ENCODE measurements at regions not wholly inside any gene's neighbourhood (a gene's known extent, or its start where the extent isn't known, plus 50 kb on each side); places are given as distances from the start of the nearest gene placed in this dataset.
A peak's percentile ranks its signal among the peaks of the same experiment; 100 is the strongest.
"Not testable (repeated sequence)": the region's sequence is repeated elsewhere in the genome, so short reads cannot be mapped to it uniquely, and the experiment has no call there.

DNA sequence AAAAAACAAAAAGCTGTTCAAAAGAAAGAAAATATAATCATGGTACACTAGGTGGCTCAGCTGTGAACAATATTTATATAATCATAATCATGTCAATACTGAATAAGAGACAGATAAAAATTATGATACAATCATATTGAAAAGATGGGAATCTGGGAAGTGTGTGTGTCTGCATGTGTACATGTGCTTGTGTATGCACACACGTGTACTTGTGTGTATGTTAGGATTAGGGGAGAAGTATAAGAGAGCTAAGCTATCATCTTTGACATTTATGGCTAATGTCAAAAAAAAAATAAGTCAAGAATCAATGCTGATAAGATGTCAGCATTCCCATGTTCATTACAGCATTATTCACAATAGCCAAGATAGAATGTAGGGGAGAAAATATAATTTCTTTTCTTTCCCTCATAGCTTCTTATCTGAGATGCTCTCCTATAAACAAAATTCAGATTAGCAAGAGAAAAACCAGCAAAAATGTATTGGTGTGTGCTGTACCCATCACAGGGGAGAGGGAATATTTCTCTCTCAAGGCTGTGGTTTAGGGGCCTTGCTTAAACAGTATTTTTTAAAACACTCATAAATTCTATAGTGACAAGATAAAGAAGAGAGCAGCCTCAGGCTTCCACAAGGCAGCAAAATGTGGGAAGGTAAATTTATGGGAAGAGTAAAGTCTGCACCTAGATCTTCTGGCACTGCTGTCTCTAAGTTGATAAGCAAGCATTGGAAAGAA is 63.4 kb upstream of the ITGA11 start:
- no peak for DNase-seq (ENCODE audit: low spot score)
- Mint-ChIP-seq H3K36me3 (ENCODE audit: low read depth) (no peaks in the 10 kb centered on the region), H3K4me3 (no peak overlapping the region), H3K27me3 (ENCODE audit: low read depth) (peaks cover 25% of the 10 kb centered on the region), H3K27ac (no peak overlapping the region), H3K4me1 (ENCODE audit: low read depth) (no peaks in the 10 kb centered on the region), H3K9me3 (no peaks in the 10 kb centered on the region)

DNA sequence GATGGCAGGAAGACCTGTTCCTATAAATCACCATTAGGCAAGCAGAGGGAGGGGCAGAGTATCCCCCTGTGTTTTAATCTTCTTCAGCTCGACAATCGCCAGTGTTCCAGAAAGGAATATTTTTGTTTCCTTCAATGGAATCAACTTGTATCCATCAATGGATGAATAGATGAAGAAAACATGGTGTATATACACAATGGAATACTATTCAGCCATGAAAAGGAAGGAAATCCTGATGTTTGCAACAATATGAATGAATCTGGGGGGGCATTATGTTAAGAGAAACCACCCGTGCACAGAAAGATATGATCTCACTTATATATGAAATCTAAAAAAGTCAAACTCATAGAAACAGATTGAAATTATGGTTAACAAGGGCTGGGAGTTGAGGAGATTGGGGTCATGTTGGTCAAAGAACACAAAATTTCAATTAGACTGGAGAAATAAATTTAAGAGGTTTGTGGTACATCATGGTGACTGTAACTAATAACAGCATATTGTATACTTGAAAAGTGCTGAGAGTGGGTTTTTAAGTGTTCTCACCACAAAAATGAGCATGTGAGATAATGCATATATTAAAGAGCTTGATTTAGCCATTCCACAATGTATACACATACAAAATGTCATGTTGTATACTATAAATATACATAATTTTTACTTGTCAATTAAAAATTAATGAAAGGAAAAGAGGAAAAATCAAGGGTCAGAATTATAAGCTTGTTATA is 64.2 kb upstream of the ITGA11 start:
- Mint-ChIP-seq H3K9me3 (no peaks in the 10 kb centered on the region), H3K4me3 (no peak overlapping the region), H3K27me3 (ENCODE audit: low read depth) (peaks cover 18% of the 10 kb centered on the region), H3K4me1 (ENCODE audit: low read depth) (no peaks in the 10 kb centered on the region), H3K36me3 (ENCODE audit: low read depth) (no peaks in the 10 kb centered on the region), H3K27ac (no peak overlapping the region)
- DNase-seq (ENCODE audit: low spot score), result no peak

DNA sequence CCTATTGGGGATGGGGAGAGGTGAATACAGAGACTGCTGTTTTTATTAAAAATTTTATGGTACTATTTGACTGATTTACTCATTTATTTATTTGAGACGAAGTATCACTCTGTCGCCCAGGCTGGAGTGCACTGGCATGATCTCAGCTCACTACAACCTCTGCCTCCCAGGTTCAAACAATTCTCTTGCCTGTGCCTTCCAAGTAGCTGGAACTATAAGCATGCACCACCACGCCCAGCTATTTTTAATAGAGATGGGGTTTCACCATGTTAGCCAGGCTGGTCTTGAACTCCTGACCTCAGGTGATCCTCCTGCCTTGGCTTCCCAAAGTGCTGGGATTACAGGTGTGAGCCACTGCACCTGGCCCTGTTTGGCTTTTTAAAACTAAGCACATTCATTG is 64.8 kb upstream of the ITGA11 start:
- peaks cover 16% of the 10 kb centered on the region for H3K27me3 Mint-ChIP-seq (ENCODE audit: low read depth)
- H3K36me3 Mint-ChIP-seq (ENCODE audit: low read depth); DNase-seq (ENCODE audit: low spot score); H3K27ac Mint-ChIP-seq; H3K4me1 Mint-ChIP-seq (ENCODE audit: low read depth); H3K4me3 Mint-ChIP-seq; H3K9me3 Mint-ChIP-seq: not testable (repeated sequence)

DNA sequence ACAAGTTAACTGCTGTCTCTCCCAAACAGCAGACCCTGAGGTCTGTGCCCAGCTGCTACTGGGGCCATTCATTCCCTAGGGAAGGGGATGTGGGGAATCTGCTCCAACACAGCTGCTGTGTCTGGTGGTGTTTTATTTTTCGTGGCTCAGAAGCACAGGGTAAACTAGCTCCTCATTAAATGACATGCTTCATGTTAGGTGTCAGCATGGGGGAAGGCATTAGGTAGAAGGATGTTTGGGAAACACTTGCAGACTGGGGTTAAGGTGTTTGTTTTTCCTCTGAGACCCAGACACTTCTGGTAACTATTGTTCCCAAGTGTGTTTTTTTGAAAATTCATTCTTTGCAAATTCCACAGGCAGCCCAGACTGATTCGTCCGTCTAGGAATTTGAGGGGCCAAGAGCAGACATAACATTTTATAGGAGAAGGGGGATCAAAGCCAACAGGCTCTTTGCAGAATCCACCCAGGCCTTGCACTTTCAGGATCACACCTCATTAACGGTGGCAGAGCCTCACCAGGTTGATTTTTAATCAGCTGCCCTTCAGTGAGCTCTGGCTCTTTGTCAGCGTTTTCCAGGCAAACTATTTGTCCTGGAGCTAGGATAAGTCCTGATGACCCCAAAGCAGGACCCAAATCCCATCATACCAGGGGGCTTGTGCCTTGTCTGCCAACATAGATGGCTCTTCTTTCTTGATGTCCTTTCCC is 65.4 kb upstream of the ITGA11 start:
- DNase-seq (ENCODE audit: low spot score), result no peak
- H3K9me3 Mint-ChIP-seq, result no peaks in the 10 kb centered on the region
- H3K27ac Mint-ChIP-seq, result no peak overlapping the region
- no peaks in the 10 kb centered on the region for H3K4me1 Mint-ChIP-seq (ENCODE audit: low read depth)
- H3K27me3 Mint-ChIP-seq (ENCODE audit: low read depth), result peaks cover 15% of the 10 kb centered on the region
- H3K36me3 Mint-ChIP-seq (ENCODE audit: low read depth), result no peaks in the 10 kb centered on the region
- H3K4me3 Mint-ChIP-seq, result no peak overlapping the region

DNA sequence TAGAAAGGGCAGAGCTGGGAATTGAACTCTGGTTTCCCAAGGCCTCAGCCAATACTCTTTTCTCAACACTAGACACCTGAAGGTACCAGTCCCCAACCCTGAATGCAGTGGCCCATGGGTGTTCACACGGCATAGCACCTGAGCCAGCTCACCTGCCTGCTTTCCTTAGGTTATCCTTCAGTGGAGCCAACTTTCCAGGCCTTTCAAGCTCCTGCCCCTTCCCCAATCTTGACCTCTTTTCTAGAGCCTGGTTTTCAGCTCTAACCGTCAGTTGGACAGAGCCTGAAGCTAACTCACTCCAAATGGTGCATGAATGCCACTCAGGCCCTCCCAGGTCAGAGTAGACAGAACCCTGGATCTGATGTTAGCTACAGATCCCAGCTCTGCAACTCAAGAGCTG is 66.1 kb upstream of the ITGA11 start:
- no peak overlapping the region for H3K4me3 Mint-ChIP-seq
- peaks cover 13% of the 10 kb centered on the region for H3K27me3 Mint-ChIP-seq (ENCODE audit: low read depth)
- H3K9me3 Mint-ChIP-seq, result no peaks in the 10 kb centered on the region
- no peak for DNase-seq (ENCODE audit: low spot score)
- H3K27ac Mint-ChIP-seq, result no peak overlapping the region
- no peaks in the 10 kb centered on the region for H3K4me1 Mint-ChIP-seq (ENCODE audit: low read depth)
- H3K36me3 Mint-ChIP-seq (ENCODE audit: low read depth), result no peaks in the 10 kb centered on the region

DNA sequence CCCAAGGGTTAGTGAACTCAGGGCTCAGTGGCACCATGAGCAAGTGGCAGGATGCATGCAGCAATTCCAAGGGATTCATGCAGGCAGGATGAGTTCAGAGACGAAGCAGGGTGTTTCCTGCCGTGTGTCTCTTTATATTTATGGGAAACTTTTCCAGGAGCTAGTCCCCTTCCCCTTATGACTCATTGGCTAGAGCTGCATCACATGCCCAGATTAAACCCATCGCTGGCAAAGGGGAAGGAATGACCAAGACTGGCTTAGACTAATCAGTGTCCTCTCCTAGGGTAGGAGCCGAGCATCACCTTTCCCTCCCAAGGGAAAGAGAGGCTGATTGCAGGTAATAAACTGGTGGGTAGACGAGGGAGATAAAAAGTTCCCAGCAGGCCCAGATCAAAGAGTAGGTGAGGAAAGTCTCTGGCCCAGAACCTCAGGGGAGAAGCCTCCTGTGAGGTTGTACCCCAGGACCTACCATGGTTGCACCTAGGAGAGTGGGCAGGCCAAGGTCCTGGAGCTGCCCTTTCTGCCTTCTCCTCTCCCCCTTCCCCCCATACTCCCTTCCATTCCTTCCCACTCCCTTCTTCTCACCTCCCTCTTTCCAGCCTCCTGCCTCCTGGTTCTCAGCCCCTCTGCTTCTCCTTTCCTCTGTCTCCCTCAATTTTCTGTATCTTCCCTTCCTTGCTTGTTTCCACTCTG is 67.8 kb upstream of the ITGA11 start:
- Mint-ChIP-seq H3K9me3 (no peaks in the 10 kb centered on the region), H3K4me3 (no peak overlapping the region), H3K4me1 (ENCODE audit: low read depth) (no peaks in the 10 kb centered on the region), H3K36me3 (ENCODE audit: low read depth) (no peaks in the 10 kb centered on the region), H3K27ac (no peak overlapping the region), H3K27me3 (ENCODE audit: low read depth) (peaks cover 8% of the 10 kb centered on the region)
- no peak for DNase-seq (ENCODE audit: low spot score)

DNA sequence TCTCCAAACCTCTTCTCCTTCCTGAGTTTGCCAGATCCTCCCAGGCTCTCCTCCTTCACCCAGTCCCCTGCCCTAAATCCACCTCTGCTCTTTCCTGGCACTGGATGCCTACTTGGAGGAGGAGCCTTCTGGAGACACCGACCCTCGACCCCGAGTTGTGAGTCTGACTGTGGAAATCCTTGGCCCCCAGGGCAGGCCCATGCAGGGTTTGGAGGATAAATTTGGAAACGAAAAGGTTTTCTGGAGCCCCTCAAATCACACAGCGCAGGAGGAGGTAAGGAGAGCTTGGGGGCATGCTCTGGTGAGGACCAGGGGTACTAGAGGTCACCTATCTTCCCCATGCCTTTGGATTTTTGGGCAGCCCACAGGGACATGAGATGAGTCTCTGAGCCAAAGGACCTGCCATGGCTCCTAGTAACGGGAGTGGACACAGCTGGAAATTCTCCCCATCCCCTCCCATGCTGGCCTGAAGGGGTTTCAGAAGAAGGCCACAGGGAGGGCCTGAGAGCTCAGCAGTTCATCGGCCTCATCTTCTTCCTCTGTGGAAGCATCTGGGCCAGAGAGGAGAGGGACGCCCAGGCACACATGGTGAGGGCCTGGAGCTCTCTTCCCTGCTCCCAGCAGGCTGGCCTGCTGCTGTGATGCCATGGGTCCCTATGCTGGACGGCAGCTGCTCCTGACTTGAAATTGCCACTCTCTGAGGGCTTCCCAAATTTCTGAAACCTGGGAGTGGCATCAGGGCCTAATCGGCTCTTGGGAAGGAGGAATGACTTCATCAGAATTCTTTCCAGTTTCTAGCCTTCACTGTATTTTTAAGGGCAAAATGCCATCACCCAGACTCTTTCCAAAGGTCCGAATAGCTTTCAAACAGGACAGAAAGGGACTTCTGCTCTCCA is 68.6 kb upstream of the ITGA11 start:
- Mint-ChIP-seq H3K27ac (no peak overlapping the region), H3K36me3 (ENCODE audit: low read depth) (no peaks in the 10 kb centered on the region), H3K4me3 (no peak overlapping the region), H3K27me3 (ENCODE audit: low read depth) (peaks cover 8% of the 10 kb centered on the region), H3K9me3 (no peaks in the 10 kb centered on the region), H3K4me1 (ENCODE audit: low read depth) (no peaks in the 10 kb centered on the region)
- no peak for DNase-seq (ENCODE audit: low spot score)

DNA sequence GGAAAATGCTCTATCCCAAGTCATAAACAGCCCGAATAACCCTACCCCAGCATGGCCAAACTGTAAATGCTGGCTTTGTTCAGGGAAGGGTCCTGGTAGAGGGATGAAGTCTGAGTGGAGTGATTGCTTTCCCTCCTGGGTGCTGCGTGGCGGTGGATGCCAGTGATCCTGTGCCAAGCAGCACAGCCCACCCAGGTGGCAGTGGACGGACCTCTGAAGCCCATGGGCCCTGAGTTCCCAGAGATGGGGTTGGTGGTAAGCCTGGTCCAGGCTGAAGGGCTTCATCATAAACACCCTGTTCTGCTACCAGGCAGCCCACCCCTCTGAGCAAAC is 69.3 kb upstream of the ITGA11 start:
- H3K4me1 Mint-ChIP-seq (ENCODE audit: low read depth), result no peaks in the 10 kb centered on the region
- no peaks in the 10 kb centered on the region for H3K36me3 Mint-ChIP-seq (ENCODE audit: low read depth)
- no peak overlapping the region for H3K4me3 Mint-ChIP-seq
- no peaks in the 10 kb centered on the region for H3K9me3 Mint-ChIP-seq
- H3K27ac Mint-ChIP-seq, result no peak overlapping the region
- no peak for DNase-seq (ENCODE audit: low spot score)
- H3K27me3 Mint-ChIP-seq (ENCODE audit: low read depth), result peaks cover 2% of the 10 kb centered on the region

DNA sequence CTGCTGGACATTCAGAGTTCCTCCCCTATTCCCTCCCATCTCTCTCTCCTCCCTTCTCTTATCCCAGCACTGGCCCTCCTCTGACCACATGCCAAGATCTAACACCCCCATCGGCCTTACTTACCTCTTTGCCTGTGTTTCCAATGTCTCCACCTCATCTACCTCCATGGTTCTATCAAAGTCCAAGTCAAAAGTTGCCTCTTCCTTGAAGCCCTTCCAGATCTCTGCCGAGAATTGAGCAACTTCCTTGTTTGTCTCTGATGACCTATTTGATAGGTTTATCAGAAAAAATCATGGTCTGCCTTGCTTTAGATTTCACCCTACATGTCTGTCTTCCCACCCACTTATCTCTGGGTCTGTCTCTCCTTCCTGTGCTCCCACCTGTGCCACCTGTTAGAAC is 69.7 kb upstream of the ITGA11 start:
- H3K27me3 Mint-ChIP-seq (ENCODE audit: low read depth), result peaks cover 3% of the 10 kb centered on the region
- H3K4me3 Mint-ChIP-seq, result no peak overlapping the region
- no peaks in the 10 kb centered on the region for H3K4me1 Mint-ChIP-seq (ENCODE audit: low read depth)
- DNase-seq (ENCODE audit: low spot score), result no peak
- H3K27ac Mint-ChIP-seq, result no peak overlapping the region
- no peaks in the 10 kb centered on the region for H3K36me3 Mint-ChIP-seq (ENCODE audit: low read depth)
- no peaks in the 10 kb centered on the region for H3K9me3 Mint-ChIP-seq

DNA sequence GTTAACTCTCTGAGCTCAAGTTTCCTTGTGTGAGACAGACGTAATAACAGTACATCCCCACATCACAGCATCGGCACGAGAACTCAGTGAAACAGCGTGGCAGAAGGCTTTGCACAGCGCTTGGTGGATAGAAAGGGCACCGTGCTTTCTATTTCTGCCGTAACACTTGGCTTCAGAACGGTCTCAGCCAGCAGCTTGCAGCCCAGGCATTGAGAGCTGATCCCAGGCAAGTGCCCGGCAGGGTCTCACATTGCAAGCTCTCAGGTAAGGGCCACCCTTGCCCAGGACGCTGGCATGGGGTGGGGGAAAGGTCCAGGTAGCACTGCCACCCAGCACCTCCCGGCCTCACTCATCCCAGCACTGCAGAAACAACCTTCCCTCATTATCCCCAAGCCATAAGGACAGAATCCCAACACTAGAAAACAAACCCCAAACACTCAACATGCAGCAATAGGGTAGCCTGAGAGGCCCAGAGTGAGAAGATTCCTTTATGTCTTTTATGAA is 70.5 kb upstream of the ITGA11 start:
- peaks cover 9% of the 10 kb centered on the region for H3K27me3 Mint-ChIP-seq (ENCODE audit: low read depth)
- no peaks in the 10 kb centered on the region for H3K36me3 Mint-ChIP-seq (ENCODE audit: low read depth)

DNA sequence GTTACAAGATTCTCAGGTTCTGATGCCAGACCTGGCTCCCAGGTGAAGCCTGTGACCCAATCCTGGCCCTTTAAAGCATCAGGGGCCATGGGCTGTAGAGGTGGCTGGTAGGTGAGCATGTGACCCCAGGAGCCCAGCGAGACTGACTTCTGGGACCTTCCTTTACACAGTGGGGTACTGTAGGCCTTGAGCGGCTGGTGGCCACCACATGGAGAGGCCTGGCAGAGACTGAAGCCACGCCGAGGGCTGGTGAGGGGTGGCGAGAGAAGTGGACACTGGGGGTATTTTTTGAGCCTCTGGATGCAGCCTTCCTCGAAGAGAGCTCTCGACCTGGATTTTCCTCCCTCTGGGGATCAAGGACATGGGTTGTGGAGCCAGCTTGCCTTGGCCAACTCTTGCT is 71.2 kb upstream of the ITGA11 start:
- Mint-ChIP-seq H3K4me1 (ENCODE audit: low read depth) (no peaks in the 10 kb centered on the region), H3K36me3 (ENCODE audit: low read depth) (no peaks in the 10 kb centered on the region), H3K4me3 (no peak overlapping the region), H3K27me3 (ENCODE audit: low read depth) (peaks cover 9% of the 10 kb centered on the region), H3K27ac (no peak overlapping the region), H3K9me3 (no peaks in the 10 kb centered on the region)
- no peak for DNase-seq (ENCODE audit: low spot score)

More for the DNA sequence above, 70.5 kb upstream of the ITGA11 start:
- H3K27ac Mint-ChIP-seq, result no peak overlapping the region
- no peak for DNase-seq (ENCODE audit: low spot score)
- no peaks in the 10 kb centered on the region for H3K4me1 Mint-ChIP-seq (ENCODE audit: low read depth)
- no peak overlapping the region for H3K4me3 Mint-ChIP-seq
- H3K9me3 Mint-ChIP-seq, result no peaks in the 10 kb centered on the region

DNA sequence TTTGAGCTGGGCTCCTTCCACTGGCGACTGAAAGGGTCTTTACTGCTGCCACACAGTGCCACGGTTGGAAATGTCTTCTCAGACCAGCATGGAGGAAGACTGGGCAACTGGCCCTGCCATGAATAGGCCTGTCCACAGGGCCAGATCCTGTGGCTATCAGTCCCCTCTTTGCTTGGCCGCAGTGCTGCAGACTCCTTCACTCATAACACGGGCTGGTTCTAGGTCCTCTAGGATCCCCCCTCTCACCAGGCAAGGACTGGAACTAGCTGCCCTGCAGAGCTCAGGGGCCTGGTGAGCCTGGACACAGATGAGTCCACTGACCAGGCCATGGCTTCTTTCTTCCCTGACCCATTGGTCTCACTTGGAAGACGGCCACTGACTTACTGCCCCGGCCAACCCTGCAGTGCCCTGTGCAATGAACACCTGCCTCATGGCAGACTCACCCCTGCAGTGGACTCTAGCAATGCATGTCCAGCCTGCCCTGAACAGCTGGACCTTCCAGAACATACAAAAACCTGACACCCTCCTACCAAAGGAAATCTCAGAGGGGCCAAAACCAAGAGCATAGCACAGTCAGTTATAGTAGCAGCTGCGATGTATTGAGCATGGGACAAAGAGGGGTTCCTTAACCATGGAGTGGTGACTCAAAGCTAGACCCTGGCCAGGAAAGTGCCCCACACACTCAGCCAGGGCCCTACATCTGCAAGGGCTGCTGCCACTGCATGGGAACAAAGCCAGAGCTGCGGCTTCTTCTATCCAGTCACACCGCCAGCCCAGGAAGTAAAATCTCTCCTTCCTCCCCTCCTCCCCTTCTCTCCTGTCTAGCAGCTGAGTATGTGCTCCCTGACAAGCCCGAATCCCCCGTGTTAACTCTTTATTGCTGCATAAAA is 72.1 kb upstream of the ITGA11 start:
- H3K4me1 Mint-ChIP-seq (ENCODE audit: low read depth), result no peaks in the 10 kb centered on the region
- no peak for DNase-seq (ENCODE audit: low spot score)
- H3K9me3 Mint-ChIP-seq, result no peaks in the 10 kb centered on the region
- H3K27me3 Mint-ChIP-seq (ENCODE audit: low read depth), result peaks cover 9% of the 10 kb centered on the region
- H3K36me3 Mint-ChIP-seq (ENCODE audit: low read depth), result no peaks in the 10 kb centered on the region
- H3K4me3 Mint-ChIP-seq, result peak overlapping the region; percentile 13
- H3K27ac Mint-ChIP-seq, result no peak overlapping the region

Data from T-helper 2 cell treated with Interferon-gamma antibody and Interleukin-4, amounts not matched to agents 5 μg/mL and 100 μg/mL, for 36 hours (primary cell).